ENCODE measurements at regions not wholly inside any gene's neighbourhood (a gene's known extent, or its start where the extent isn't known, plus 50 kb on each side); places are given as distances from the start of the nearest gene placed in this dataset.

DNA sequence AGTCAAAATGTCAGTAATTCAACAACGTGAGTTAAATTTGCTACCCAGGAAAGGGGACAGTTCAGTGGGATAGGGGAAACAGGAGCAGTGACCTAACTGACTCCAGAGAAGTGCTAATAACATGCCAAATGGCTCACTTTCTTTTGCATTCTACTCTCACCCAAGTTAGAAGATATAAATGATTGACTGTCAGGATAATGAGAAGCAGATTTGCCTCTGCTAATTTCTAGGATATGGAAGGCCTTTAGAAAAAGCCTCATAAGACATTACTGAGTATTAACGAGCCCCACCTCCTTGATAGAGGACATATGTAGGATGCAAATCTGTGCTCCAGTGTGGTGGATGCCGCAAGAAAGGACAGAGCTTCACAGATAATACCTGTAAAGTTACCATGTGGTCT lies 318.6 kb upstream of the NT5C1B start:
- Histone ChIP-seq H3K27ac (no peak overlapping the region), H3K27me3 (ENCODE audit: insufficient read depth, low read depth) (no peaks in the 10 kb centered on the region), H4K20me1 (ENCODE audit: insufficient read depth) (no peaks in the 10 kb centered on the region), H3K4me2 (no peak overlapping the region), H3K36me3 (ENCODE audit: insufficient read depth) (no peaks in the 10 kb centered on the region), H3K4me3 (IDR thresholded peaks at IDR 0.05; ENCODE audit: insufficient read depth, low read depth, low read length) (no peak overlapping the region), H3K4me1 (ENCODE audit: low read depth, poor library complexity, severe bottlenecking) (peaks cover 16% of the 10 kb centered on the region), H2AFZ (ENCODE audit: low read depth) (no peak overlapping the region), H3K9ac (no peak overlapping the region), H3K79me2 (ENCODE audit: insufficient read depth, low read depth) (no peaks in the 10 kb centered on the region)
- TF ChIP-seq, protein P1, sequence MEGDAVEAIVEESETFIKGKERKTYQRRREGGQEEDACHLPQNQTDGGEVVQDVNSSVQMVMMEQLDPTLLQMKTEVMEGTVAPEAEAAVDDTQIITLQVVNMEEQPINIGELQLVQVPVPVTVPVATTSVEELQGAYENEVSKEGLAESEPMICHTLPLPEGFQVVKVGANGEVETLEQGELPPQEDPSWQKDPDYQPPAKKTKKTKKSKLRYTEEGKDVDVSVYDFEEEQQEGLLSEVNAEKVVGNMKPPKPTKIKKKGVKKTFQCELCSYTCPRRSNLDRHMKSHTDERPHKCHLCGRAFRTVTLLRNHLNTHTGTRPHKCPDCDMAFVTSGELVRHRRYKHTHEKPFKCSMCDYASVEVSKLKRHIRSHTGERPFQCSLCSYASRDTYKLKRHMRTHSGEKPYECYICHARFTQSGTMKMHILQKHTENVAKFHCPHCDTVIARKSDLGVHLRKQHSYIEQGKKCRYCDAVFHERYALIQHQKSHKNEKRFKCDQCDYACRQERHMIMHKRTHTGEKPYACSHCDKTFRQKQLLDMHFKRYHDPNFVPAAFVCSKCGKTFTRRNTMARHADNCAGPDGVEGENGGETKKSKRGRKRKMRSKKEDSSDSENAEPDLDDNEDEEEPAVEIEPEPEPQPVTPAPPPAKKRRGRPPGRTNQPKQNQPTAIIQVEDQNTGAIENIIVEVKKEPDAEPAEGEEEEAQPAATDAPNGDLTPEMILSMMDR (conservative IDR thresholded peaks at IDR 0.05; ENCODE audit: low read depth, low read length): no peak

DNA sequence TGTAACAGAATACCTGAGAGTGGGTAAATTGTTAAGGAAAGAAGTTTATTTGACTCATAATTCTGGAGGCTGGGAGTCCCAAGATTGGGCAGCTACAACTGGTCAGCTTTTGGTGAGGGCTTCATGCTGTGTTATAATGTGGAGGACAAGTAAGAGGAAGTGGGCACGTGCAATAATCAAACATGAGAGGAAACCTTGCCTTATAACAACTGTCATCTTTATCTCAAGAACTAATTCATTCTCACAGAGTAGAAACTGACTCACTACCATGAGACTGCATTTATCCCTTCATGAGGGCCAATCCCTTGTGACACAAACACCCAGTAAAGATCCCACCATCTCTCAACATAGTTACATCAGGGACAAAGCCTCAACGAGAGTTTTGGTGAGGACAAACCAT lies 318.1 kb upstream of the NT5C1B start:
- no peak overlapping the region for H3K4me3 ChIP-seq (IDR thresholded peaks at IDR 0.05; ENCODE audit: insufficient read depth, low read depth, low read length)
- H3K36me3 ChIP-seq (ENCODE audit: insufficient read depth): no peaks in the 10 kb centered on the region
- H2AFZ ChIP-seq (ENCODE audit: low read depth): no peak overlapping the region
- no peaks in the 10 kb centered on the region for H3K79me2 ChIP-seq (ENCODE audit: insufficient read depth, low read depth)
- H3K4me1 ChIP-seq (ENCODE audit: low read depth, poor library complexity, severe bottlenecking): peaks cover 16% of the 10 kb centered on the region
- H3K27me3 ChIP-seq (ENCODE audit: insufficient read depth, low read depth): no peaks in the 10 kb centered on the region
- no peak overlapping the region for H3K9ac ChIP-seq
- H4K20me1 ChIP-seq (ENCODE audit: insufficient read depth): no peaks in the 10 kb centered on the region
- TF ChIP-seq, protein P1 (conservative IDR thresholded peaks at IDR 0.05; ENCODE audit: low read depth, low read length): no peak
- H3K4me2 ChIP-seq: no peak overlapping the region
- no peak overlapping the region for H3K27ac ChIP-seq

DNA sequence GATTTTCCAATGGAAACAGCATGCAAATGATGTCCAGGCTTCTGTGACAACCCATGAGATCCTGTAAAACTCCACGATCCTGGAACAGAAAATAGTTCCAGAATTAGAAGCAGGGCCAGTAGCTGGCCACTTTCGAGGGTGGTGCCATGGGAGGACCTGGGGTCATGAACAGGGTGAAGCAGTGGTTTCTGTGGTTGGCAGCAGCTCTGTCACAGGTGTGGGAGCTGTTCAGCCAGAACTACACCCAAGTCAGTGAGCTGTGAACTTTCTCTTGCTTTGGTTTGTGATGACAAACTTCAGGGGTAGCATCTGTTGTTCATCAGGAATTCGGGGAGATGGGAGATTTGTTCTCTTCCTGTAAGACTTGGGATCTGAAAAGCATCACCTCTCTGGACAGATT lies 314.4 kb upstream of the NT5C1B start:
- Histone ChIP-seq H2AFZ (ENCODE audit: low read depth) (no peak overlapping the region), H3K27me3 (ENCODE audit: insufficient read depth, low read depth) (no peaks in the 10 kb centered on the region), H3K4me1 (ENCODE audit: low read depth, poor library complexity, severe bottlenecking) (peaks cover 16% of the 10 kb centered on the region), H3K27ac (no peak overlapping the region), H3K9ac (no peak overlapping the region), H3K36me3 (ENCODE audit: insufficient read depth) (no peaks in the 10 kb centered on the region), H3K4me2 (peak overlapping the region; percentile 71), H3K79me2 (ENCODE audit: insufficient read depth, low read depth) (no peaks in the 10 kb centered on the region), H3K4me3 (IDR thresholded peaks at IDR 0.05; ENCODE audit: insufficient read depth, low read depth, low read length) (no peak overlapping the region), H4K20me1 (ENCODE audit: insufficient read depth) (no peaks in the 10 kb centered on the region)
- TF ChIP-seq, protein P1 (conservative IDR thresholded peaks at IDR 0.05; ENCODE audit: low read depth, low read length): no peak

DNA sequence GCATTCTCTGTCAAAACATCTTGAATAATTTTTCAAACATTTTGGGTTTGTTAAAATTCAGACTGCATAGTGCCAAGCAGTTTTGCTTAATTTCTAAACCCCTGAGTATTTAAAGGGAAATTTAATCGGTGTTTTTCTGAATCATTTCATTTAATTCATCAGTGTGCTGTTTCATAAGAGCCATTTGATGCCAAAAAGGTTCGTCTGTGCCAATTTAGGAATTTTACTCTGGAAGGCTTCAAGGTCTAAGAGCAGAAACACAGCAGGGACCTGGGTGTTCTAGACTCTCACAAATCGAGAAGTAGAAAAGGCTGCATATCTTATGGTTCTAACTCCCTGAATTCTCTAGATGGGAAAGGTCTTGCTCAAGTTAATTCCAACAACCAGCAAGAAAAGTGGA lies 311.9 kb upstream of the NT5C1B start:
- no peak overlapping the region for H3K4me2 ChIP-seq
- no peaks in the 10 kb centered on the region for H3K36me3 ChIP-seq (ENCODE audit: insufficient read depth)
- H3K4me3 ChIP-seq (IDR thresholded peaks at IDR 0.05; ENCODE audit: insufficient read depth, low read depth, low read length): no peak overlapping the region
- no peaks in the 10 kb centered on the region for H3K79me2 ChIP-seq (ENCODE audit: insufficient read depth, low read depth)
- H3K27ac ChIP-seq: no peak overlapping the region
- H3K27me3 ChIP-seq (ENCODE audit: insufficient read depth, low read depth): no peaks in the 10 kb centered on the region
- no peaks in the 10 kb centered on the region for H4K20me1 ChIP-seq (ENCODE audit: insufficient read depth)
- TF ChIP-seq, protein P1 (conservative IDR thresholded peaks at IDR 0.05; ENCODE audit: low read depth, low read length): no peak
- H3K4me1 ChIP-seq (ENCODE audit: low read depth, poor library complexity, severe bottlenecking): peaks cover 16% of the 10 kb centered on the region
- H3K9ac ChIP-seq: no peak overlapping the region
- no peak overlapping the region for H2AFZ ChIP-seq (ENCODE audit: low read depth)
